ENCODE measurements at regions not wholly inside any gene's neighbourhood (a gene's known extent, or its start where the extent isn't known, plus 50 kb on each side); places are given as distances from the start of the nearest gene placed in this dataset.

- no peak for TF ChIP-seq EZH2 (IDR thresholded peaks at IDR 0.05; ENCODE audit: borderline replicate concordance, low read length)
- TF ChIP-seq, protein P1, sequence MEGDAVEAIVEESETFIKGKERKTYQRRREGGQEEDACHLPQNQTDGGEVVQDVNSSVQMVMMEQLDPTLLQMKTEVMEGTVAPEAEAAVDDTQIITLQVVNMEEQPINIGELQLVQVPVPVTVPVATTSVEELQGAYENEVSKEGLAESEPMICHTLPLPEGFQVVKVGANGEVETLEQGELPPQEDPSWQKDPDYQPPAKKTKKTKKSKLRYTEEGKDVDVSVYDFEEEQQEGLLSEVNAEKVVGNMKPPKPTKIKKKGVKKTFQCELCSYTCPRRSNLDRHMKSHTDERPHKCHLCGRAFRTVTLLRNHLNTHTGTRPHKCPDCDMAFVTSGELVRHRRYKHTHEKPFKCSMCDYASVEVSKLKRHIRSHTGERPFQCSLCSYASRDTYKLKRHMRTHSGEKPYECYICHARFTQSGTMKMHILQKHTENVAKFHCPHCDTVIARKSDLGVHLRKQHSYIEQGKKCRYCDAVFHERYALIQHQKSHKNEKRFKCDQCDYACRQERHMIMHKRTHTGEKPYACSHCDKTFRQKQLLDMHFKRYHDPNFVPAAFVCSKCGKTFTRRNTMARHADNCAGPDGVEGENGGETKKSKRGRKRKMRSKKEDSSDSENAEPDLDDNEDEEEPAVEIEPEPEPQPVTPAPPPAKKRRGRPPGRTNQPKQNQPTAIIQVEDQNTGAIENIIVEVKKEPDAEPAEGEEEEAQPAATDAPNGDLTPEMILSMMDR (conservative IDR thresholded peaks at IDR 0.05 in 1 of 2, IDR thresholded peaks at IDR 0.05 in 1 of 2; ENCODE audit: extremely low read depth in 1 of 2, insufficient read depth in 1 of 2, low read depth in 1 of 2, low read length in 2 of 2) = no peak
These were observed 538.1 kb upstream of the GYPC start for GRCh38 chr2:126117886-126118285.
